GDM1 (cell line): ENCODE measurements at regions not wholly inside any gene's neighbourhood (a gene's known extent, or its start where the extent isn't known, plus 50 kb on each side); places are given as distances from the start of the nearest gene placed in this dataset.

Source experiments
- DNase-seq: peaks from one replicate; lab custom pipeline; 2025; lab: John Stamatoyannopoulos, UW

- DNase-seq: no peak
These were observed 171.2 kb upstream of the SDK2 start for GRCh38 chr17:73815474-73815873.

- DNase-seq: no peak
These were observed 175.5 kb upstream of the SDK2 start for GRCh38 chr17:73819440-73820395.

GRCh38 chr17:73820686-73821448 lies 176.6 kb upstream of the SDK2 start:
- no peak for DNase-seq

GRCh38 chr17:73821665-73822064 lies 177.4 kb upstream of the SDK2 start:
- no peak for DNase-seq

GRCh38 chr17:73822371-73822770 lies 178.1 kb upstream of the SDK2 start:
- DNase-seq: no peak

- no peak for DNase-seq
These were observed 179.4 kb upstream of the SDK2 start for GRCh38 chr17:73823684-73824083.

GRCh38 chr17:73824321-73824720 lies 180.1 kb upstream of the SDK2 start:
- DNase-seq: no peak

- DNase-seq: no peak
These were observed 182.1 kb upstream of the SDK2 start for GRCh38 chr17:73826181-73826871.

- no peak for DNase-seq
These were observed 182.6 kb upstream of the SDK2 start for GRCh38 chr17:73826872-73827228.

GRCh38 chr17:73827627-73828291 lies 183.5 kb upstream of the SDK2 start:
- DNase-seq: no peak

- DNase-seq: no peak
These were observed 185.5 kb upstream of the SDK2 start for GRCh38 chr17:73829676-73830280.

GRCh38 chr17:73831699-73832098 lies 187.5 kb upstream of the SDK2 start:
- DNase-seq: no peak

GRCh38 chr17:73833775-73834488 lies 189.7 kb upstream of the SDK2 start:
- DNase-seq: no peak

GRCh38 chr17:73834684-73835343 lies 190.6 kb upstream of the SDK2 start:
- no peak for DNase-seq

GRCh38 chr17:73835605-73836004 lies 191.4 kb upstream of the SDK2 start:
- DNase-seq: no peak

GRCh38 chr17:73838815-73839214 lies 194.6 kb upstream of the SDK2 start:
- no peak for DNase-seq

- DNase-seq: no peak
These were observed 196.6 kb upstream of the SDK2 start for GRCh38 chr17:73840829-73841228.

- no peak for DNase-seq
These were observed 197.3 kb upstream of the SDK2 start for GRCh38 chr17:73841431-73842060.

- DNase-seq: no peak
These were observed 203.7 kb upstream of the SDK2 start for GRCh38 chr17:73847952-73848351.

GRCh38 chr17:73850426-73850825 lies 206.2 kb upstream of the SDK2 start:
- no peak for DNase-seq
